ENCODE measurements at regions not wholly inside any gene's neighbourhood (a gene's known extent, or its start where the extent isn't known, plus 50 kb on each side); places are given as distances from the start of the nearest gene placed in this dataset.

GRCh38 chr20:6482486-6482885, 285.0 kb upstream of the BMP2 start:
- Histone ChIP-seq H3K9ac (ENCODE audit: low read depth in 2 of 2, low read length in 2 of 2) (no peak overlapping the region), H3K36me3 (no peaks in the 10 kb centered on the region), H3K27me3 (no peaks in the 10 kb centered on the region), H3K4me1 (no peaks in the 10 kb centered on the region), H3K27ac (no peak overlapping the region), H3K9me3 (no peaks in the 10 kb centered on the region), H3K4me3 (no peak overlapping the region)
- intact Hi-C loops (cut with DNase I): no loop called here
- no peak for TF ChIP-seq CTCF (IDR thresholded peaks at IDR 0.05)
- no peak for DNase-seq

GRCh38 chr20:6480328-6481200, 286.9 kb upstream of the BMP2 start:
- H3K4me1 ChIP-seq: no peaks in the 10 kb centered on the region
- TF ChIP-seq CTCF (IDR thresholded peaks at IDR 0.05): no peak
- DNase-seq: no peak

GRCh38 chr20:6473197-6473596, 294.3 kb upstream of the BMP2 start:
- H3K4me1 ChIP-seq: no peaks in the 10 kb centered on the region
- no peaks in the 10 kb centered on the region for H3K36me3 ChIP-seq
- no peak for DNase-seq
- H3K9ac ChIP-seq (ENCODE audit: low read depth in 2 of 2, low read length in 2 of 2): no peak overlapping the region
- H3K4me3 ChIP-seq: no peak overlapping the region
- H3K9me3 ChIP-seq: no peaks in the 10 kb centered on the region
- no peaks in the 10 kb centered on the region for H3K27me3 ChIP-seq
- no peak for TF ChIP-seq CTCF (IDR thresholded peaks at IDR 0.05)
- no peak overlapping the region for H3K27ac ChIP-seq
- intact Hi-C loops (cut with DNase I): no loop called here

More at GRCh38 chr20:6480328-6481200, 286.9 kb upstream of the BMP2 start:
- Histone ChIP-seq H3K36me3 (no peaks in the 10 kb centered on the region), H3K9me3 (no peaks in the 10 kb centered on the region), H3K4me3 (no peak overlapping the region), H3K9ac (ENCODE audit: low read depth in 2 of 2, low read length in 2 of 2) (no peak overlapping the region), H3K27me3 (no peaks in the 10 kb centered on the region), H3K27ac (no peak overlapping the region)
- intact Hi-C loops (cut with DNase I): no loop called here

- Histone ChIP-seq H3K27me3 (no peaks in the 10 kb centered on the region), H3K4me3 (no peak overlapping the region), H3K9ac (ENCODE audit: low read depth in 2 of 2, low read length in 2 of 2) (no peak overlapping the region), H3K4me1 (no peaks in the 10 kb centered on the region), H3K36me3 (no peaks in the 10 kb centered on the region), H3K27ac (no peak overlapping the region), H3K9me3 (no peaks in the 10 kb centered on the region)
- intact Hi-C loops (cut with DNase I): no loop called here
- no peak for DNase-seq
- TF ChIP-seq CTCF (IDR thresholded peaks at IDR 0.05): no peak
Measured at GRCh38 chr20:6471871-6472270, 295.6 kb upstream of the BMP2 start.

- Histone ChIP-seq H3K4me3 (no peak overlapping the region), H3K27me3 (no peaks in the 10 kb centered on the region), H3K4me1 (no peaks in the 10 kb centered on the region), H3K9ac (ENCODE audit: low read depth in 2 of 2, low read length in 2 of 2) (no peak overlapping the region), H3K9me3 (no peaks in the 10 kb centered on the region), H3K36me3 (no peaks in the 10 kb centered on the region), H3K27ac (no peak overlapping the region)
- no peak for DNase-seq
- intact Hi-C loops (cut with DNase I): no loop called here
- no peak for TF ChIP-seq CTCF (IDR thresholded peaks at IDR 0.05)
Measured at GRCh38 chr20:6471110-6471647, 296.3 kb upstream of the BMP2 start.

Data from colonic mucosa (tissue), 4 donors.